CD4-positive, alpha-beta T cell (primary cell): ENCODE measurements at regions not wholly inside any gene's neighbourhood (a gene's known extent, or its start where the extent isn't known, plus 50 kb on each side); places are given as distances from the start of the nearest gene placed in this dataset.

Experiments used
- ATAC-seq: fragments of 200-7000 bp; cut with Tn5 transposase; one replicate; pipeline ENCODE4 v1.10.0; 2022; ENCODE audit warnings: mild to moderate bottlenecking; ENCODE audit not compliant: poor library complexity
- CTCF ChIA-PET: fragments of 350-600 bp; sonication (Branson Sonifier 250); formaldehyde crosslinking; loops from one replicate; lab custom pipeline; 2021; ENCODE audit warnings: antibody characterized with exemption, inconsistent platforms; lab: Charles Lee
- POLR2A ChIA-PET: fragments of 350-600 bp; sonication (Branson Sonifier 250); formaldehyde crosslinking; loops from one replicate; lab custom pipeline; 2021; ENCODE audit warnings: antibody characterized with exemption, inconsistent platforms; lab: Charles Lee
- DNase-seq, 14 experiments: peaks; one replicate each; pipeline ENCODE4 v3.0.0-alpha.2; 2013 to 2020; ENCODE audit warnings: mixed read lengths in 2 of 14
- H3K27ac ChIP-seq, 2 donors: one replicate each; pipeline versions ENCODE4 v1.5.1 to v1.7.0; 2013; ENCODE audit warnings: low read length in 2 of 2, low read depth in 1 of 2, mild to moderate bottlenecking in 1 of 2
- H3K27me3 ChIP-seq, 2 experiments: 1 replicate in 1 of 2; 2 replicates in 1 of 2; pipeline versions ENCODE4 v1.6.1 to v1.7.0; 2013; ENCODE audit warnings: low read length in 2 of 2, control low read depth in 1 of 2, mild to moderate bottlenecking in 1 of 2, moderate library complexity in 1 of 2; ENCODE audit not compliant: insufficient read depth in 2 of 2, control insufficient read depth in 1 of 2
- H3K36me3 ChIP-seq: one replicate; pipeline ENCODE4 v1.6.1; 2013; ENCODE audit warnings: low read length, control low read depth; ENCODE audit not compliant: insufficient read depth
- H3K4me1 ChIP-seq: one replicate; pipeline ENCODE4 v1.6.1; 2013; ENCODE audit warnings: low read length, control low read depth; ENCODE audit not compliant: insufficient read depth
- H3K4me3 ChIP-seq: one replicate; pipeline ENCODE4 v1.5.1; 2013; ENCODE audit warnings: mild to moderate bottlenecking, low read length, moderate library complexity
- H3K9me3 ChIP-seq, 2 experiments: 1 replicate in 1 of 2; 2 replicates in 1 of 2; pipeline versions ENCODE4 v1.6.1 to v1.7.0; 2013; ENCODE audit warnings: low read length in 2 of 2, mild to moderate bottlenecking in 2 of 2, control low read depth in 1 of 2, moderate library complexity in 1 of 2; ENCODE audit not compliant: control insufficient read depth in 1 of 2, insufficient read depth in 1 of 2
- H3K27ac Mint-ChIP-seq: one replicate; pipeline ENCODE4 v1.8.0; 2020; ENCODE audit warnings: mixed read lengths
- H3K27me3 Mint-ChIP-seq: one replicate; pipeline ENCODE4 v1.8.0; 2021; ENCODE audit warnings: mixed read lengths
- H3K36me3 Mint-ChIP-seq: one replicate; pipeline ENCODE4 v1.8.0; 2021; ENCODE audit warnings: low read depth, mixed read lengths
- H3K4me1 Mint-ChIP-seq: one replicate; pipeline ENCODE4 v1.8.0; 2021; ENCODE audit warnings: low read depth, mixed read lengths
- H3K4me3 Mint-ChIP-seq: one replicate; pipeline ENCODE4 v1.8.0; 2020; ENCODE audit warnings: mild to moderate bottlenecking, mixed read lengths
- H3K9me3 Mint-ChIP-seq: one replicate; pipeline ENCODE4 v1.8.0; 2020; ENCODE audit warnings: mixed read lengths
- intact Hi-C, 2 experiments: fragments of 100-400 bp; cut with DNase I in 1 of 2; cut with micrococcal nuclease in 1 of 2; formaldehyde crosslinking; loops; one replicate each; pipeline versions ENCODE4 v1.15.1 to v1.9.0; 2023 to 2025; cut with DNase I, micrococcal nuclease
- TF ChIP-seq, protein P1 (sequence below): fragments of 200-600 bp; IDR thresholded peaks from one replicate; pipeline ENCODE4 v1.8.0; 2022; ENCODE audit warnings: antibody characterized with exemption, mild to moderate bottlenecking

DNA sequence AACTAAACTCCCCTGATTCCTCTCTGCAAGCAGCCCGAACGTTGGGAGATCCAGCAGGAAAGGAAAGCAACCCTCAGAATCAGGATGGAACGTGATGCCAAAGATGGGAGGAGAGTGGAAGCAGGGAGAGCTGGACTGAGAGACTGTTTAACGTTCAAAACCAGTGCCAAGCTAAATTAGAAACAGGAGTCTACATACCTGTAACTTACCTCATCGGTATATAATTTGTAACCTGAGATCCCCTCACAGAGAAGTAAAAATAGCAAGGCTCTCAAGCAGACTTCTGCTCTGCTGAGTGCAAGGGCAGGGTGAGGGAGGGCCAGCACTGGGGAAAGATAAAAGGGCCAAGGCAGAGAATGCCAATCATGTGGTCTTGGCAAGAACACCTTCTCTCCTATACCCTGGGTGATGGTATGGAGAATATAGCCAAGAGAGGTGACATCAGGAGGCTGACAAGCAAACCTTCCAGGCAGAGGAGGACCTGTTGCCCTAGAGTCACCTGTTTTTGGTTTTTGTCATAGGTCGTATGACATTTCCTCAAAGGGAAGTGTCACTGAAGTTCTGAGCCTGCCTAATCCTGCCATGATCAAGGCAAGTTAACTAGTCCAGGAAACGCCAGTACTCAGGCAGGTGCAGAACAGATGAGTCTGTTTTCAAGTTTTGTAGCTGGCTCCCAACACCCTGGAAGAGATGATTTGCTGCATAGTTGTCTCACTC lies 472.0 kb downstream of the NFIB start:
- peaks cover 0 to 5% of the 10 kb centered on the region in 2 experiments for H3K9me3 ChIP-seq
- no peaks in the 10 kb centered on the region for H3K9me3 Mint-ChIP-seq
- TF ChIP-seq, protein P1, sequence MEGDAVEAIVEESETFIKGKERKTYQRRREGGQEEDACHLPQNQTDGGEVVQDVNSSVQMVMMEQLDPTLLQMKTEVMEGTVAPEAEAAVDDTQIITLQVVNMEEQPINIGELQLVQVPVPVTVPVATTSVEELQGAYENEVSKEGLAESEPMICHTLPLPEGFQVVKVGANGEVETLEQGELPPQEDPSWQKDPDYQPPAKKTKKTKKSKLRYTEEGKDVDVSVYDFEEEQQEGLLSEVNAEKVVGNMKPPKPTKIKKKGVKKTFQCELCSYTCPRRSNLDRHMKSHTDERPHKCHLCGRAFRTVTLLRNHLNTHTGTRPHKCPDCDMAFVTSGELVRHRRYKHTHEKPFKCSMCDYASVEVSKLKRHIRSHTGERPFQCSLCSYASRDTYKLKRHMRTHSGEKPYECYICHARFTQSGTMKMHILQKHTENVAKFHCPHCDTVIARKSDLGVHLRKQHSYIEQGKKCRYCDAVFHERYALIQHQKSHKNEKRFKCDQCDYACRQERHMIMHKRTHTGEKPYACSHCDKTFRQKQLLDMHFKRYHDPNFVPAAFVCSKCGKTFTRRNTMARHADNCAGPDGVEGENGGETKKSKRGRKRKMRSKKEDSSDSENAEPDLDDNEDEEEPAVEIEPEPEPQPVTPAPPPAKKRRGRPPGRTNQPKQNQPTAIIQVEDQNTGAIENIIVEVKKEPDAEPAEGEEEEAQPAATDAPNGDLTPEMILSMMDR, result no peak
- H3K27me3 Mint-ChIP-seq, result no peaks in the 10 kb centered on the region
- intact Hi-C loops, result no loop called here
- no peaks in the 10 kb centered on the region for H3K36me3 ChIP-seq
- no peak overlapping the region for H3K4me3 Mint-ChIP-seq
- no peaks in the 10 kb centered on the region for H3K4me1 Mint-ChIP-seq
- H3K36me3 Mint-ChIP-seq, result no peaks in the 10 kb centered on the region
- no peaks in the 10 kb centered on the region for H3K4me1 ChIP-seq
- no peak overlapping the region for H3K27ac ChIP-seq
- CTCF ChIA-PET, result no interaction called here
- ATAC-seq (no peak), DNase-seq (no peak)
- POLR2A ChIA-PET, result no interaction called here
- no peak overlapping the region for H3K4me3 ChIP-seq
- H3K27me3 ChIP-seq, result no peaks in the 10 kb centered on the region
- H3K27ac Mint-ChIP-seq, result no peak overlapping the region

DNA sequence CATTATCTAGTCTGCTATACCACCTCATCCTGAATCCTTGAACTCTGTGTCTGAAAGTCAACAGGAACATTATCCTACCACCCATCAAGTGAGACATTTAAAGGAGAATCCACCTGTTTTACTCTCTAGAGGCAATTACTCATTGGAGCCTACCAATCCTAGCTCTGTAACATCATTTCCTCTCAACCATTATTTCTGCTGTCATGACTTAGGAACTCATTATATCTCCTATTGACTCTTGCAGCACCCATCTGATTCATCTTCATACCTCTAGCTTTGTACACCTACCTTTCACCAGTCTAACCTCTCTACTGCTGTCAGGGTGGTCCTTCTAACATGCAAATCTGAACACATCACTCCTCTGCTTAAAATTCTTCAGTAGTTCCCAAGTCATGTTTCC lies 481.5 kb downstream of the NFIB start:
- ChIA-PET POLR2A (no interaction called here), CTCF (no interaction called here)
- H3K4me1 ChIP-seq, result no peaks in the 10 kb centered on the region
- Mint-ChIP-seq H3K9me3 (peaks cover 14% of the 10 kb centered on the region), H3K27ac (no peak overlapping the region), H3K4me3 (no peak overlapping the region), H3K36me3 (no peaks in the 10 kb centered on the region), H3K4me1 (no peaks in the 10 kb centered on the region), H3K27me3 (no peaks in the 10 kb centered on the region)
- H3K9me3 ChIP-seq, result peaks cover 7 to 13% of the 10 kb centered on the region in 2 experiments
- TF ChIP-seq, protein P1, result no peak
- no peak overlapping the region for H3K4me3 ChIP-seq
- no peak overlapping the region for H3K27ac ChIP-seq
- no peaks in the 10 kb centered on the region for H3K27me3 ChIP-seq
- no peaks in the 10 kb centered on the region for H3K36me3 ChIP-seq
- intact Hi-C loops, result no loop called here
- DNase-seq (no peak), ATAC-seq (no peak)

DNA sequence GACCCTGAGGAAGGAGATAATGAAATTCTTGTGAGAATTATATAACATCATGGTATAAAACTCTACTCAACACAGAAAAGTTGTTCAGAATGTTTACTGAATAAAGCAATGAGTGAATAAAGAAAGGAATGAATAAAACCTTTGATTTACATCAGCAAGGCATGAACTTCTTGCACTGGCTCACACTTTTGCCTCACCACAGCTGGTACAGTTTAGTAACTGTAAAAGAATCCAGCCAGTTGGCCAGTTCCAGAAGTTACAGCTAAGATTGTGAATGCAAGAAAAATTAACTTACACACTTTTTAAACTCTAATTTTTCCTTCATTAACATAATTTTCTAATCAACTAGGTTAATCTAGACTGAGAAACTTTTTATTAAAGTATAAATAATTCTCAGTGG lies 490.9 kb downstream of the NFIB start:
- TF ChIP-seq, protein P1, result no peak
- Histone ChIP-seq H3K27me3 (no peaks in the 10 kb centered on the region), H3K9me3 (peaks cover 0 to 8% of the 10 kb centered on the region in 2 experiments), H3K27ac (no peak overlapping the region), H3K36me3 (no peaks in the 10 kb centered on the region), H3K4me3 (no peak overlapping the region), H3K4me1 (no peaks in the 10 kb centered on the region)
- no peak overlapping the region for H3K4me3 Mint-ChIP-seq
- no peak for ATAC-seq
- no peaks in the 10 kb centered on the region for H3K4me1 Mint-ChIP-seq
- no peaks in the 10 kb centered on the region for H3K27me3 Mint-ChIP-seq
- intact Hi-C loops, result no loop called here
- H3K36me3 Mint-ChIP-seq, result no peaks in the 10 kb centered on the region
- H3K9me3 Mint-ChIP-seq, result peaks cover 5% of the 10 kb centered on the region
- no peak for DNase-seq
- CTCF ChIA-PET, result no interaction called here
- POLR2A ChIA-PET, result no interaction called here
- no peak overlapping the region for H3K27ac Mint-ChIP-seq
